WTC11 (cell line): ENCODE measurements at regions not wholly inside any gene's neighbourhood (a gene's known extent, or its start where the extent isn't known, plus 50 kb on each side); places are given as distances from the start of the nearest gene placed in this dataset.

ENCODE experiments used
- CTCF ChIP-seq: fragments of 200-600 bp; IDR thresholded peaks from 2 replicates; pipeline ENCODE4 v1.8.0; 2022; ENCODE audit warnings: antibody characterized with exemption
- EMX1 ChIP-seq: fragments of 250-450 bp; sonication (Bioruptor Pico); IDR thresholded peaks from 2 replicates; pipeline ENCODE4 v1.8.0; 2021; ENCODE audit warnings: mild to moderate bottlenecking
- GTF2I ChIP-seq: fragments of 250-450 bp; sonication (Bioruptor Pico); conservative IDR thresholded peaks from 2 replicates; pipeline ENCODE4 v1.4.0; 2021; ENCODE audit warnings: mild to moderate bottlenecking
- JUN ChIP-seq: sonication (generic); formaldehyde crosslinking; IDR thresholded peaks from 2 replicates; pipeline ENCODE4 v1.8.0; 2023; ENCODE audit warnings: mild to moderate bottlenecking, missing genetic modification reagents

GRCh38 chr1:183723571-183723970, 70.5 kb upstream of the APOBEC4 start:
- no peak for TF ChIP-seq EMX1 (CRISPR knock-in tag)
- no peak for TF ChIP-seq GTF2I (CRISPR knock-in tag)
- no peak for TF ChIP-seq JUN
- TF ChIP-seq CTCF = no peak
